Large intestine (tissue), 3 donors: ENCODE measurements at regions not wholly inside any gene's neighbourhood (a gene's known extent, or its start where the extent isn't known, plus 50 kb on each side); places are given as distances from the start of the nearest gene placed in this dataset.
"Not testable (repeated sequence)": the region's sequence is repeated elsewhere in the genome, so short reads cannot be mapped to it uniquely, and the experiment has no call there.

Experiments used
- DNase-seq, 2 donors: peaks; one replicate each; pipeline versions ENCODE4 v3.0.0 to v3.0.0-alpha.2; 2013
- H3K27ac ChIP-seq: one replicate; pipeline ENCODE4 v1.5.1; 2013; ENCODE audit warnings: low read length
- H3K27me3 ChIP-seq: 2 replicates; pipeline ENCODE4 v1.6.1; 2013; ENCODE audit warnings: low read length; ENCODE audit not compliant: control insufficient read depth, insufficient read depth
- H3K36me3 ChIP-seq: 2 replicates; pipeline ENCODE4 v1.6.1; 2013; ENCODE audit warnings: low read length; ENCODE audit not compliant: control insufficient read depth, insufficient read depth
- H3K4me1 ChIP-seq: one replicate; pipeline ENCODE4 v1.6.1; 2013; ENCODE audit warnings: low read length; ENCODE audit not compliant: control insufficient read depth, insufficient read depth
- H3K4me3 ChIP-seq: one replicate; pipeline ENCODE4 v1.5.1; 2013; ENCODE audit warnings: low read length
- H3K9me3 ChIP-seq: one replicate; pipeline ENCODE4 v1.6.1; 2013; ENCODE audit warnings: mild to moderate bottlenecking, low read depth, low read length, moderate library complexity; ENCODE audit not compliant: control insufficient read depth
- WGBS: methylation state at CpG from one replicate; pipeline ENCODE4 v1.1.5; 2013; ENCODE audit warnings: low lambda C conversion rate; ENCODE audit not compliant: insufficient coverage; 5-methylcytosine and 5-hydroxymethylcytosine counted together

GRCh38 chr2:4792126-4792525, 900.1 kb upstream of the SOX11 start:
- no peak for DNase-seq
- Histone ChIP-seq H3K4me1 (no peaks in the 10 kb centered on the region), H3K9me3 (no peaks in the 10 kb centered on the region), H3K36me3 (no peaks in the 10 kb centered on the region), H3K27ac (no peak overlapping the region), H3K4me3 (no peak overlapping the region), H3K27me3 (no peaks in the 10 kb centered on the region)

DNA sequence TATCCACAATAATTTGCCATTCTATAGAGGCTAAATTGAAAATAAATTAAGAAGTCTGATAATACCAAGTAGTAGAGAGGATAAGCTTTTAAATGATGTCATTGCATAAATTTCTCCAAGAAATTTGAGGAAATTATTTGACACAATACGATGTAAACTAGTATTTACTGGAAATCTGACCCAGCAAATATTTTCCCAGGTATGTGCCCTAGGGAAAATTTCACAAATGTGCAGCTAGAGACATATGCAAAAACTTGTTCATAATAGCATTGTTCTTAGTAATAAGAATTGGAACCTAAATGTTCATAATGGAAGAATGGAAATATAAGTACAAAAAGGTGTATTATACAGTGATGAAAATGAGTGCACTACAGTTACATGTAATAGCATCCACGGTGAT, 888.8 kb upstream of the SOX11 start:
- WGBS, result 60% methylated on average over 1 of the region's 2 CpGs
- no peak for DNase-seq
- H3K9me3 ChIP-seq, result peaks cover 2% of the 10 kb centered on the region
- no peak overlapping the region for H3K4me3 ChIP-seq
- H3K27ac ChIP-seq, result no peak overlapping the region
- H3K4me1 ChIP-seq, result no peaks in the 10 kb centered on the region
- H3K36me3 ChIP-seq, result no peaks in the 10 kb centered on the region
- H3K27me3 ChIP-seq, result no peaks in the 10 kb centered on the region

DNA sequence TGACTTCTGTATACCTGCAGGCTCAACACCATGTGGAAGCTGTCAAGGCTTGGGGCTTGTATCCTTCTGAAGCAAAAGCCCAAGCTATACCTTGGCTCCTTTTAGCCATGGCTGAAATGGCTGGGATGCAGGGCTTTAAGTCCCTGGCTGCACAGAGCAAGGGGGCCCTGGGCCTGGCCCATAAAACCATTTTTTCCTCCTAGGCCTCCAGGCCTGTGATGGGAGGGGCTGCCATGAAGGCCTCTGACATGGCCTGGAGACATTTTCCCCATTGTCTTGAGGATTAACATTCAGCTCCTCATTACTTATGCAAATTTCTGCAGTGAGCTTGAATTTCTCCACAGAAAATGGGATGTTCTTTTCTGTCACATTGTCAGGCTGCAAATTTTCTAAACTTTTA, 878.0 kb upstream of the SOX11 start:
- H3K36me3 ChIP-seq, DNase-seq, H3K9me3 ChIP-seq, H3K4me1 ChIP-seq, H3K27me3 ChIP-seq, H3K4me3 ChIP-seq, H3K27ac ChIP-seq: not testable (repeated sequence)

GRCh38 chr2:4827836-4828235, 864.3 kb upstream of the SOX11 start:
- Histone ChIP-seq H3K27me3 (no peaks in the 10 kb centered on the region), H3K4me1 (no peaks in the 10 kb centered on the region), H3K36me3 (no peaks in the 10 kb centered on the region), H3K27ac (no peak overlapping the region), H3K9me3 (no peaks in the 10 kb centered on the region), H3K4me3 (no peak overlapping the region)
- 33% methylated on average over 1 of the region's 3 CpGs for WGBS
- no peak for DNase-seq

GRCh38 chr2:4828682-4829374, 863.4 kb upstream of the SOX11 start:
- Histone ChIP-seq H3K27me3 (no peaks in the 10 kb centered on the region), H3K36me3 (no peaks in the 10 kb centered on the region), H3K27ac (no peak overlapping the region), H3K4me3 (no peak overlapping the region), H3K4me1 (no peaks in the 10 kb centered on the region), H3K9me3 (no peaks in the 10 kb centered on the region)
- WGBS, result no CpG with 5 or more reads among the region's 8 CpGs
- no peak for DNase-seq

- H3K4me3 ChIP-seq, result no peak overlapping the region
- no peaks in the 10 kb centered on the region for H3K4me1 ChIP-seq
- DNase-seq, result no peak
- H3K27me3 ChIP-seq, result no peaks in the 10 kb centered on the region
- H3K27ac ChIP-seq, result no peak overlapping the region
- no peaks in the 10 kb centered on the region for H3K36me3 ChIP-seq
- no peaks in the 10 kb centered on the region for H3K9me3 ChIP-seq
These were observed 860.4 kb upstream of the SOX11 start for GRCh38 chr2:4831751-4832150.

GRCh38 chr2:4832642-4833041, 859.5 kb upstream of the SOX11 start:
- H3K9me3 ChIP-seq, result no peaks in the 10 kb centered on the region
- H3K4me3 ChIP-seq, result no peak overlapping the region
- H3K27me3 ChIP-seq, result no peaks in the 10 kb centered on the region
- no peak for DNase-seq
- no peaks in the 10 kb centered on the region for H3K4me1 ChIP-seq
- no peaks in the 10 kb centered on the region for H3K36me3 ChIP-seq
- 100% methylated on average over 2 of the region's 5 CpGs for WGBS
- H3K27ac ChIP-seq, result no peak overlapping the region

- H3K27me3 ChIP-seq, result no peaks in the 10 kb centered on the region
- no peaks in the 10 kb centered on the region for H3K4me1 ChIP-seq
- no peaks in the 10 kb centered on the region for H3K9me3 ChIP-seq
- no peaks in the 10 kb centered on the region for H3K36me3 ChIP-seq
- H3K4me3 ChIP-seq, result no peak overlapping the region
- no peak overlapping the region for H3K27ac ChIP-seq
- DNase-seq, result no peak
- no CpG with 5 or more reads among the region's 2 CpGs for WGBS
These were observed 853.6 kb upstream of the SOX11 start for GRCh38 chr2:4838626-4839025.

GRCh38 chr2:4840791-4841190, 851.4 kb upstream of the SOX11 start:
- Histone ChIP-seq H3K9me3 (no peaks in the 10 kb centered on the region), H3K27ac (no peak overlapping the region)
- DNase-seq, result no peak

DNA sequence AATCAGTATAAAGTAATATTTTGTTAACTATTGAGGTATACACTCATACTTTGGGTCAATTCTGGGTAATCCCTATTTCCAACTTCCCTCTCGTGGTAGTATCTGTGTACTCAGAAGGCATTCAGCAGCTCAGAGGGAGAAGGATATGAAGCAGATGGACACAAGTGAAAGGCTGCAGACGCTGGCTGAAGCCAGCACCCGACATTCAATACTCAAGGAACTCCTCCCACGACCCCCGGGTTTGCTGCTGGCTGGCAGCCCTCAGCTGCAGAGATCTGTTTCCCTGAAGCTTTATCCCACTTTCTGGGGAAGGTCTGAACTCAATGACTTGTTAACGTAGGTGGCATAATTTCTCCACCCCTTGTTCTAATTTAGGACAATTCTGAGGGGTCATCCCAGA, 847.3 kb upstream of the SOX11 start:
- DNase-seq, result no peak
- no peak overlapping the region for H3K27ac ChIP-seq
- no peaks in the 10 kb centered on the region for H3K9me3 ChIP-seq
- H3K27me3 ChIP-seq, result no peaks in the 10 kb centered on the region
- H3K4me3 ChIP-seq, result no peak overlapping the region
- no CpG with 5 or more reads among the region's 6 CpGs for WGBS
- H3K36me3 ChIP-seq, result no peaks in the 10 kb centered on the region
- H3K4me1 ChIP-seq, result no peaks in the 10 kb centered on the region

More at GRCh38 chr2:4840791-4841190, 851.4 kb upstream of the SOX11 start:
- Histone ChIP-seq H3K27me3 (no peaks in the 10 kb centered on the region), H3K4me3 (no peak overlapping the region), H3K4me1 (no peaks in the 10 kb centered on the region), H3K36me3 (no peaks in the 10 kb centered on the region)
- 83% methylated on average over 1 of the region's 2 CpGs for WGBS

DNA sequence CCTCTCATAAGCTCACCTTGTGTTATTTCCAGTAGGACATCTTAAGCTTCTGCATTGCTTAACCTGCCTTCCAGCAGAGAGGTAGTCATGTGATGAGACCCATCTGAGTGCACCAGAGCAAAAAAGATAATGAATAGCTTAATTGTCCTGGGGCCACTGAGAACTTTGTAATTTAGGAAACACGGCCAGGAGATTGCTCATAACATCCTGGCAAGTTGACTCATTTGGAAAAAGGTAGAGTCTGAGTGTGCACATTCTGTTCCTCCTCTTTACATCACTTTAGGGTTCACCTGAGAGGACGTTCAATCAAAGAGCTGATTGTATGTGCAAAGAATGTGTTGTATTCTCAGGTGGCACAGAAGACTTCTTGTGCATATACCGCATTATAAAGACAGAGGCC, 830.2 kb upstream of the SOX11 start:
- H3K4me1 ChIP-seq, result no peaks in the 10 kb centered on the region
- no peaks in the 10 kb centered on the region for H3K36me3 ChIP-seq
- H3K27ac ChIP-seq, result no peak overlapping the region
- H3K9me3 ChIP-seq, result peaks cover 3% of the 10 kb centered on the region
- H3K4me3 ChIP-seq, result no peak overlapping the region
- no peak for DNase-seq
- WGBS, result no CpG with 5 or more reads among the region's 3 CpGs
- H3K27me3 ChIP-seq, result no peaks in the 10 kb centered on the region
